SK-N-SH (cell line): ENCODE measurements at regions not wholly inside any gene's neighbourhood (a gene's known extent, or its start where the extent isn't known, plus 50 kb on each side); places are given as distances from the start of the nearest gene placed in this dataset.

Experiments
- CTCF ChIP-seq: fragments of 200-600 bp; sonication (generic); IDR thresholded peaks from 2 replicates; pipeline ENCODE4 v1.6.1; 2017; ENCODE audit warnings: antibody characterized with exemption, mild to moderate bottlenecking, moderate library complexity
- ELF1 ChIP-seq: IDR thresholded peaks from 2 replicates; pipeline ENCODE4 v1.4.0; 2012
- EP300 ChIP-seq, 2 experiments: IDR thresholded peaks; 2 replicates each; pipeline versions ENCODE4 v1.4.0 to v1.6.1; 2012; ENCODE audit warnings: borderline replicate concordance in 1 of 2, low read depth in 1 of 2, low read length in 1 of 2
- GABPA ChIP-seq: IDR thresholded peaks from 2 replicates; pipeline ENCODE4 v1.4.0; 2012; ENCODE audit warnings: low read depth, mild to moderate bottlenecking
- JUND ChIP-seq: IDR thresholded peaks from 2 replicates; pipeline ENCODE4 v1.4.0; 2012
- MXI1 ChIP-seq: IDR thresholded peaks from 2 replicates; pipeline ENCODE4 v1.6.1; 2012; ENCODE audit warnings: mild to moderate bottlenecking, low read depth, low read length, improper control_type of control experiment
- RCOR1 ChIP-seq: fragments of 150-350 bp; IDR thresholded peaks from 2 replicates; pipeline ENCODE4 v1.6.1; 2017; ENCODE audit warnings: antibody characterized with exemption, low read length
- REST ChIP-seq: IDR thresholded peaks from 2 replicates; pipeline ENCODE4 v1.6.1; 2012; ENCODE audit warnings: mild to moderate bottlenecking, low read depth, low read length, moderate library complexity
- RFX5 ChIP-seq: IDR thresholded peaks from 2 replicates; pipeline ENCODE4 v1.6.1; 2012; ENCODE audit warnings: mild to moderate bottlenecking, improper control_type of control experiment, low read length
- SMC3 ChIP-seq: IDR thresholded peaks from 2 replicates; pipeline ENCODE4 v1.6.1; 2012; ENCODE audit warnings: low read depth, low read length, improper control_type of control experiment
- USF1 ChIP-seq: IDR thresholded peaks from 2 replicates; pipeline ENCODE4 v1.4.0; 2012; ENCODE audit warnings: low read depth, borderline replicate concordance

- TF ChIP-seq EP300 (IDR thresholded peaks at IDR 0.05; ENCODE audit: borderline replicate concordance in 1 of 2, low read depth in 1 of 2, low read length in 1 of 2) (no peak), RCOR1 (no peak), CTCF (no peak), MXI1 (no peak), SMC3 (no peak), ELF1 (no peak), USF1 (no peak), JUND (no peak), GABPA (no peak), REST (no peak), RFX5 (no peak)
Observed at GRCh38 chr11:110358336-110358735, 61.9 kb upstream of the RDX start.
